ENCODE measurements at regions not wholly inside any gene's neighbourhood (a gene's known extent, or its start where the extent isn't known, plus 50 kb on each side); places are given as distances from the start of the nearest gene placed in this dataset.

DNA sequence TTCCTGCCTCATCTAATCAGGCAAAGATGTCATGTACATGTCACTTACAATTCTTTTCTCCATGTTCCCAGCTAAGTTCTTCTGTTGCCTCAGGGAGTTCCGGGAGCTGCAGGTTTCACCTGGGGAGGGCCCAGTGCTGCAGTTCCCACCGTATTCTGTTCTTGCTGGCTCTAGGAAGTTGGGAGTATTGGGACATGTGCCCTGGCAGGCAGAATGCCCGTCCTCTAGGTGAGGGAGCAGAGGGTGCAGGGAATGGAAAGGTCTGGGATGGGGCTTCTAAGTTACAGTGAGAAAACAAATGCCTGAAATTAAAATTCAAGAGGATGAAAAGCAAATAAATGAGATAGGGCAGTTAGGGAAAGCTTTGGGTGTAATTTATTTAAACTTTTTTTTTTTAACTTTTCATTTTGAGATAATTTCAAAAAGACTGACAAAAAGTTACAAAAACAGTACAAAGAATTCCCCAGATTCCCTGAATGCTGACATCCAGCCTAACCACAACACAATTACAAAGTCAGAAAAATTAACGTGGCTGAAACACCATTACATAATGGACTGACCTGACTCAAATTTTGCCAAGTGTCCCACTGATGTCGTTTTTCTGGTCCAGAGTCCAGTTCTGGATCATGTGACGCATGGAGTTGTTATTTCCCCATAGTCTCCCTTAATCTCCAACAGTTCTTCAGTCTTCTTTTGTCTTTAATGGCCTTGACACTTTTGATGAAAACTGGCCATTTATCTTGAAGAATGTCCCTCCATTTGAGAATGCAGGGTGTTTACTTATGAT lies 187.2 kb upstream of the MYL2 start:
- Histone ChIP-seq H3K36me3 (no peaks in the 10 kb centered on the region), H3K4me3 (no peak overlapping the region), H3K27me3 (replicated peaks; ENCODE audit: insufficient read depth) (no peaks in the 10 kb centered on the region), H3K9me3 (no peaks in the 10 kb centered on the region), H3K4me1 (ENCODE audit: control insufficient read depth in 1 of 2, low read depth in 2 of 2) (no peaks in the 10 kb centered on the region), H3K27ac (no peak overlapping the region)
- no peak for ATAC-seq (ENCODE audit: insufficient number of reproducible peaks, low FRiP score, low read depth)
- DNase-seq (ENCODE audit: low spot score) = no peak
- TF ChIP-seq, protein P1, sequence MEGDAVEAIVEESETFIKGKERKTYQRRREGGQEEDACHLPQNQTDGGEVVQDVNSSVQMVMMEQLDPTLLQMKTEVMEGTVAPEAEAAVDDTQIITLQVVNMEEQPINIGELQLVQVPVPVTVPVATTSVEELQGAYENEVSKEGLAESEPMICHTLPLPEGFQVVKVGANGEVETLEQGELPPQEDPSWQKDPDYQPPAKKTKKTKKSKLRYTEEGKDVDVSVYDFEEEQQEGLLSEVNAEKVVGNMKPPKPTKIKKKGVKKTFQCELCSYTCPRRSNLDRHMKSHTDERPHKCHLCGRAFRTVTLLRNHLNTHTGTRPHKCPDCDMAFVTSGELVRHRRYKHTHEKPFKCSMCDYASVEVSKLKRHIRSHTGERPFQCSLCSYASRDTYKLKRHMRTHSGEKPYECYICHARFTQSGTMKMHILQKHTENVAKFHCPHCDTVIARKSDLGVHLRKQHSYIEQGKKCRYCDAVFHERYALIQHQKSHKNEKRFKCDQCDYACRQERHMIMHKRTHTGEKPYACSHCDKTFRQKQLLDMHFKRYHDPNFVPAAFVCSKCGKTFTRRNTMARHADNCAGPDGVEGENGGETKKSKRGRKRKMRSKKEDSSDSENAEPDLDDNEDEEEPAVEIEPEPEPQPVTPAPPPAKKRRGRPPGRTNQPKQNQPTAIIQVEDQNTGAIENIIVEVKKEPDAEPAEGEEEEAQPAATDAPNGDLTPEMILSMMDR (IDR thresholded peaks at IDR 0.05) = no peak

DNA sequence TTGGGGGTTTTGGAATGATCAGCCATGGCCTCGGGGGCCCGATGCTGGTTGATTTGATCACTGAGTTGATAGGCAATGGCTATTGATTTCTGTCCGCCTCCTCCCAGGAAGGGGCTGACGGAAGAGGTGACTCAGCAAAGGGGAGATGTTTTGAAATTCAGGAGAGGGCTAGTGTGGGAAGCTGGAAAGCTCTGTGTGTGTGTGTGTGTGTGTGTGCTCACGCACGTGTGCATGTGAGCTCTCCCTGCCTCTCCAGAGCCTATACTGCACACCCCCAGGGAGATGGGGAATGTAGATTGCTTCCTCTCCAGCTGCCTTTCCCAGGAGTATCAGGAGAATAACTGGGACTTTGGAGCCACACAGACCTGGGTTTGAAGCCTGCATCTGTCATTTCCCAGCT lies 184.9 kb upstream of the MYL2 start:
- H3K4me3 ChIP-seq = no peak overlapping the region
- TF ChIP-seq, protein P1 (IDR thresholded peaks at IDR 0.05) = no peak
- H3K36me3 ChIP-seq = no peaks in the 10 kb centered on the region
- no peaks in the 10 kb centered on the region for H3K27me3 ChIP-seq (replicated peaks; ENCODE audit: insufficient read depth)
- H3K4me1 ChIP-seq (ENCODE audit: control insufficient read depth in 1 of 2, low read depth in 2 of 2) = no peaks in the 10 kb centered on the region
- H3K27ac ChIP-seq = no peak overlapping the region
- DNase-seq (ENCODE audit: low spot score) (no peak), ATAC-seq (ENCODE audit: insufficient number of reproducible peaks, low FRiP score, low read depth) (no peak)
- H3K9me3 ChIP-seq = no peaks in the 10 kb centered on the region

DNA sequence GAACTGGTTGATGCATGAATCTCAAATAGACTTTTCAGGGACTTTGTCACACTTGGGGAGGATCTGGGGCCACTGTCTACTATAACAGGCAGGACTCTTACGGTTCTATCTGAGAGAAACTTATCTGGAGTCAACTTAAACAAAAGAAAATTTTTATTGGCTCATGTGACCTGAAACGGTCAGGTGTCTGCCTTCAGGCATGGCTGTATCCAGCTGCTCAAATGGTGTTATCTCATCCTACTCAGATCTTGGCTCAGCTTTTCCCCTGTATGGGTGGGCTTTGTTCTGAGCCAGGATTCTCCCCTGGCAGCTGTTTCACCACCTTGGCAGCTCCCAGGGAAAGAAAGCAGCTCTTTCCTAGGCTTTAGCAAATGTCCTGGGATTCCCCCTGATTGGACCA lies 183.2 kb upstream of the MYL2 start:
- Histone ChIP-seq H3K4me1 (ENCODE audit: control insufficient read depth in 1 of 2, low read depth in 2 of 2) (no peaks in the 10 kb centered on the region), H3K36me3 (no peaks in the 10 kb centered on the region), H3K27ac (no peak overlapping the region), H3K4me3 (no peak overlapping the region), H3K9me3 (no peaks in the 10 kb centered on the region), H3K27me3 (replicated peaks; ENCODE audit: insufficient read depth) (no peaks in the 10 kb centered on the region)
- DNase-seq (ENCODE audit: low spot score) (no peak), ATAC-seq (ENCODE audit: insufficient number of reproducible peaks, low FRiP score, low read depth) (no peak)
- TF ChIP-seq, protein P1 (IDR thresholded peaks at IDR 0.05) = no peak

DNA sequence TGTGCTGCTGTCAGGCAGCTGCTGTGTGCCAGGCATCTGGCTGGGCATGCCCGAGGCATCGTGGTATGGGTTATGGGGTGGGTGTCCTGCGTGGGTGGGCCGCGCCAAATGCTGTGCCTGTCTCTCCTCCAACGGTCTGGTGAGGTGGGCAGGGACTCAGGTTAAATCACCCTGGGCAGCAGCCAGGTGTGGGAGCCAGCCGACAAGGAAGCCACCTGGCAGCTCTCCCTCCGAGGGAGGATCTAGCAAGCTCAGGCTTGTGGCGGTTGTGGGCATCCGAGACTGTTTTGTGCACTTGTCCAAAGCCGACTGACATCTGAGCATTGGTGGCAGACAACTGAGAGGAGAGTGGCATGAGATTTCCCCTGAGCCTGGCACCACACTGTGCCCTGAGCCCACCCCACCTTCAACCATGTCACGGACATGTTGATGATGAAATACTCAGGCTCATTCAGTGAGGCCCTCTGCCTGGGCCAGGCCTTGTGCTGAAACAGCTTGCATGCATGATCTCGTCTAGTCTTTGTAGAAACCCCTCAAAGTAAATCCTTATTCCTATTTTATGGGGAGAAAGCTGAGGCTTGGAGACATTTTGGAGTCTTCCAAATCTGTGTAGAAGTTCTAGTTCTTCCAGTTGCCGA lies 181.8 kb upstream of the MYL2 start:
- H3K36me3 ChIP-seq = no peaks in the 10 kb centered on the region
- H3K9me3 ChIP-seq = no peaks in the 10 kb centered on the region
- DNase-seq (ENCODE audit: low spot score) (no peak), ATAC-seq (ENCODE audit: insufficient number of reproducible peaks, low FRiP score, low read depth) (no peak)
- no peaks in the 10 kb centered on the region for H3K4me1 ChIP-seq (ENCODE audit: control insufficient read depth in 1 of 2, low read depth in 2 of 2)
- no peaks in the 10 kb centered on the region for H3K27me3 ChIP-seq (replicated peaks; ENCODE audit: insufficient read depth)
- no peak overlapping the region for H3K27ac ChIP-seq
- H3K4me3 ChIP-seq = no peak overlapping the region
- TF ChIP-seq, protein P1 (IDR thresholded peaks at IDR 0.05) = no peak

DNA sequence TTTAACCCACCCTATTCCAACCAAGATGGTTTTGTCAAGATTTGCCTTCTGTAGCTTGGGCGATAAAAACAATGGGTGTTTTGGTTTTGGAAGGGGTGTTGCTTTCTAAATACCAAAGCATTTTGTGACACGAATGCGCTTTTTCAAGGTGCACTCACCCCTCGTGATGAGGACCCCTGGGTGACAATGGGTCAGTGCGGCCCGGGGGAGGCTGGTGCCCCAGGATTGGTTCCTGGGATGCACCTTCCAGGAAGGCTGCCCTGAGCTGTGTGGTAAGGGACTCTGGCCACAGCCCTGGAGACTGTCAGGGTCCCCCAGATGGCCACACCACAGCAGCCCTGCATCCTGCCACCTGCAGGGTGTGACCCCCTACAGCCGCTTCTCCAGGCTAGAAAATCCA lies 180.6 kb upstream of the MYL2 start:
- Histone ChIP-seq H3K27me3 (replicated peaks; ENCODE audit: insufficient read depth) (no peaks in the 10 kb centered on the region), H3K9me3 (no peaks in the 10 kb centered on the region), H3K4me1 (ENCODE audit: control insufficient read depth in 1 of 2, low read depth in 2 of 2) (no peaks in the 10 kb centered on the region), H3K4me3 (no peak overlapping the region), H3K27ac (no peak overlapping the region), H3K36me3 (no peaks in the 10 kb centered on the region)
- DNase-seq (ENCODE audit: low spot score) (no peak), ATAC-seq (ENCODE audit: insufficient number of reproducible peaks, low FRiP score, low read depth) (no peak)
- TF ChIP-seq, protein P1 (IDR thresholded peaks at IDR 0.05) = no peak

Data from thoracic aorta (tissue), 2 donors.